GM03348 (cell line): ENCODE measurements at regions not wholly inside any gene's neighbourhood (a gene's known extent, or its start where the extent isn't known, plus 50 kb on each side); places are given as distances from the start of the nearest gene placed in this dataset.

Experiments
- DNase-seq: peaks from one replicate; pipeline ENCODE4 v3.0.0; 2012; ENCODE audit warnings: low spot score

DNA sequence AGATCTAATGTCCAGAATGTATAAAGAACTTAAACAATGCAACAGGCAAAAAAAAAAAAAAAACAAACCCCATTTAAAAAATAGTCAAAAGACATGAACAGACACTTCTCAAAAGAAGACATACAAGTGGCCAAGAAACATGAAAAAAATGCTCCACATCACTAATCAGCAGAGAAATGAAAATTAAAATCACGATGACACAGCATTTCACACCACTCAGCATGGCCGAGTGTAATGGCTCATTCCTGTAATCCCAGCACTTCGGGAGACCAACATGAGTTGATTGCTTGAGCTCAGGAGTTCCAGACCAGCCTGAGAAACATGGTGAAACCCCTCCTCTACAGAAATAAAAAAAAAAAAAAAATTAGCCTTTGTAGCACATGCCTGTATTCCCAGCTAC, 701.4 kb upstream of the NRSN1 start:
- no peak for DNase-seq

DNA sequence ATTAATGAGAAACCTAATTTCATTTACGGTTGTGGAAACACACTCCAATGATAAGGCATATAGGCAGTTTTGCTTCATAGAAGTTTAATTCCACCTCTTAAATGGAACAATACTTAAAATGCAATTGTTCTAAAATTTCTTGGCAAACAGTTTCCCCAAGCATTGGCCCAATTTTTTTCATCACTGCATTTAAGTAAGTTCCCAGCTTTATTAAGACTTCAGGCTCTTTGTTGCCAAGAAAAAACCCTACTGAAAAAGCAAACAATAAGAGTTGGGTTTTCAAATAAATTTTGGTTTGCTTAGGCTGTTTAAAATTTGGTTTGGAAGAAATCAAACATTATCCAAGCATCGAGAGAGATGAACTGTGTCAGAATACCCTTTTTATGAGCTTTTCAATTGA, 690.9 kb upstream of the NRSN1 start:
- no peak for DNase-seq

DNA sequence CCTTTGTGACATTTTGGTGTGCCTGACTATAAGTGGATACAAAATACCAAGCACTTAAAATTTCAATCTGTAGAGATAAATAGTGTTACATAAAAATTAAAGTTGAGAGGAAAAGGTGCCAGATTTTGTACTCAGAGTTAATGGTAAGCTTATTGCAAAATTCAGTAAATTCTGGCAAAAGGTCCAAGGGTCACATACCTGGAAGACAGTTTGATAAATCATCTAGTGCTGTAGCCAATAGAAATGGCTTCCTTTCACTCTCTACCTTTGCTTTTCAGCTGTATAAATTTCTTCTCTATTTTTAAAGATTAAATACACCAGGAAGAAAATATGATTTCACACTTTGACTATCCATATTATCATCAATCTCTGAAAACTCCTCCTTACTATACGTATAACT, 690.2 kb upstream of the NRSN1 start:
- DNase-seq = no peak

DNA sequence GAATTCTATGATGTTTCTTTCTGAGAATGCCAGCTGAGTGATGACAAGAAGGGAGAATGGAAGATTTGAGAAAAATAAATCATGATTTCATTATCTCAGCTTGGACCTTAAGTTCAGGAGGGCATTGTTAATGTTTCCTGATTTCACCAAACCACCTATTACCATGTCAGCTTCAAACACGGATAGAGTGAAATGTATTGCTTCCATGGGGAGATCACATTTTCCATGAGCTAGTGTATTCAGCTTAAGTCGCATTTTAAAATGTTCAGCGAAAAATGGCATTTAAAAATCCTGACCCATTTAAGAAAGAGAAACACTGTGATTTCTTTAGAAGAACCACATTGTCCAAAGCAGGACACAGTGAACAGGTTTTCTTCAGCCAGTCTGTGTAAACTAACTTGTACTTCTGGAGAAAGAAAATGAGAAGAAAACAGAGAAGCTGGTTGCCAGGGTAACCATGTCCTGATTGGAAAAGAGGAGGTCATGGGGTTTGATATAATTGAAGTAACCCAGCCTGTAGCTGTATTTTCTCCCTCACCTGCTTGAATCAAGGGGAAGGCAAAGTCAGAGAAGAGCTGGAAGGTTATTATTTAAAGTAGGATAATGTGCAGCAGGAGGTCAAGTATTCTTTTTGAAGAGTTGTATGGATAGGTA, 684.1 kb upstream of the NRSN1 start:
- DNase-seq = no peak

DNA sequence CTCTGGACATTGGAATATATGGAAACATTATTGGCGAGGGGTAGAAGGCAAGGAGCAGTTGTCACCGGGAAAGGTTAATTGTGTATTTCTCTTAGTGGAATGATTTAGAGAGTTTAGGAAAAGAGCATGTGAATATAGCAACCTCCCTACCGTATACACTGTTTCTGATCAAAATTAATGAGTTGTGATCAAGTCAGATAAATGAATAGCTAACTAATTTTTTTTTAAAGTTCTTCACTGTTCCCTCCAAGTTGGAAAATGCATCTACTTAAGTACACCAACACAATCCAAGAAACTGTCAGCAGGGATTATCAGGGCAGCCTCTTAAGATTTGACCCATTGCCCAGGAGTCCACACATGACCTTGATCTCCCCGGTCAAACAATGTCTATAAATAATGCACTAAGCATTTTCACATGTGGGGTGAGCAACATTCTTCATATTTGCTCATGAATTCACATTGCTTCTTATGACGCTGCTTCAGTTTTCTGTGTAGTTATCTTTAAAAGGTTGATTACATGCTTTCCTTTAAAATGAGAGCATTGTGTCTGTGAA, 680.8 kb upstream of the NRSN1 start:
- no peak for DNase-seq

DNA sequence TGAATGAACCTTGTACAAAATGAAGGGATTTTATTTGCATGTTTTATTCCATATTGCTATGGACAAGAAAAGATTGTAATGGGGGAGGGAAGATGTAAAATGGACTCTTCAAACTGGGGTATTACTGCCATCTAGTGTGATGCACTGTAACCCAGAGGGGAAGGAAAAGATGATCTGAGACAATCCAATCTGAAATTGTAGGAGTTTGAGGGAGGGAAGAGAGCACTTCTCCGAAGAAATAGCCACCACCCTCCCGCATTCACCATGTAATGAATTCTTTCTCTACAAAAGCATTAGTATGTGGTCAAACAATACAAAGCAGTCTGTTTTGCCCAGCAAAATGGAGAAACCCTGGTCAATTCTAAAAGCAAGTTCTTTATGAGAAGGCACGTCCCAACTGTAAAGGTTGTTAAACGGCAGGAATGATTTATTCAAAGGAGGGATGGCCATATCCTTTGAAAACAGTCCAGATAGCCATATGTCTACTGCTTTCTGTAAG, 679.5 kb upstream of the NRSN1 start:
- DNase-seq = peak; percentile 64

DNA sequence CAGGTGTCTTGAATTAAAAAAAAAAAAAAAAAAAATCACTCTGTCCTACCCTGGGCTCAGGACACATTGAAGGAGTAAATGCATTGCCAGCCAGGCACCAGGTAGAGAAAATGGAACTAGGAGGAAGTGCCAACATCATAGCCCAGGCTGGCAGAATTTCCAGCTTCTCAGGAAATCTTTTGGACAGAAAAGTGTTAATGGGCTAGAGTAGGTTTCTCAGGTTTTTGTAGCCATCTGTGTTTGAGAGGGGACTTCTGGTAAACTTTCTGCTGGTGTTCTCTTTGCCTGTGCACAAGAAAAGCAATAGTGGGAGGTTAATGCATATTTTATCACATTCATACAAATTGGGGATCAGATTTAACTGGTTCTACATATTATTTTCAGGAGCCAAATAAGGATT, 678.3 kb upstream of the NRSN1 start:
- DNase-seq = no peak

DNA sequence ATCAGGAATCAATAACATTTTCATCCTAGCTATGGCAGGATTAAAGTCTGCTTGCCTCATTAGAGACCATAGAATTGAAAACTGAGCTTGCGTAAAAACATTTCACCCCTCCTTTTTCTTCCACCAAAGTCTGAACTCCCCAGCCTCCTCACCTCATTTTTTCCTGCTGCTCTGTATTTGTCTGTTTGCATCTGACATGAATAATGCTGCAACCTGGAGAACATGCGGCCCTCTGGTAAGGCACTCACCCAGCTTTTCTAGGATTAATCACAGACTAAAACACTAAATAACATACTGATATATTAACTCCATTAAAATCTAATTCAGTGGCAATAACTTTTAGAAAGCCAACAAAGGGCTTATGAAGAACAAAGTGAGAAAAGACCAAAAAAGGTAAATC, 677.7 kb upstream of the NRSN1 start:
- no peak for DNase-seq

DNA sequence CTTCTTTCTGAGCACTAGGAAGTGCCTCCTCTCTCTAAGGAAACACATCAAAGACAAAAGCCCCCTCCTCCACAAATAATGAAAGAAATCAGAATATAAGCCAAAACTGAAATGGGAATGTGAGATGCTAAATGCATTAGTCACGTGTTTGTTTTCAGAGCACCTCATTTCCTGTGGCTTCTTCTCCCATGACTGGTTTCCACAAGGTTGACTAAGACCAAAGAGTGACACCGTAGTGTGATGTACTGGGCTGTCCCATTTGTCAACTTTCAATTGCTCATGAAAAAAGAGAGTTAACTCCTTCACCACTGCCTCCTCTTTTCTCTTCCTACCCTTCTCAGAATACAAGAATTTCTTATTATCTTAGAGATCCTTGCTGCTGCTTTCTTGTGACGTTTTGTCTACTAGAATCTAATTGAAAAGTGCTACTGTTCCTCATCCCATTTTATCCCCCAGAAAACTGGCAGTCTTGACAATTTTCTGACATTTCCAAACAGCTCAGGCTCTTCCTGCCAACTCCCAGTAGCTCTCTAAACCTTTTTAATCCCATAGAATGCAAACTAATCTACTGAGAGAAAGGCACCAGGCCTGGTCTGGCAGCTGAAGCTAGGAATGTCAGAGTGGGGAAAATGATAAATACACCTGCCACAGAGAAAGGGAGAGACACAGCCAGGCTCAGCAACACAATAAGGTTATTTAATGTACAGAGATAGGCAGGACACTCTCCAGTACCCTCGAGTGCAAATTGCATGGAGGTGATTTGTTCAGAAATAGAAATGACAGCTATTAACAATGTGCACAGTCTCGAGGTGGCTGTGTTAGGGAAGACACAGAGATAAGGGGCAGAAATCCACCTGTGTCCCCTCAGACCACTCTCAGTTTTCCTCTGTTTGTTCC, 671.7 kb upstream of the NRSN1 start:
- DNase-seq = no peak

DNA sequence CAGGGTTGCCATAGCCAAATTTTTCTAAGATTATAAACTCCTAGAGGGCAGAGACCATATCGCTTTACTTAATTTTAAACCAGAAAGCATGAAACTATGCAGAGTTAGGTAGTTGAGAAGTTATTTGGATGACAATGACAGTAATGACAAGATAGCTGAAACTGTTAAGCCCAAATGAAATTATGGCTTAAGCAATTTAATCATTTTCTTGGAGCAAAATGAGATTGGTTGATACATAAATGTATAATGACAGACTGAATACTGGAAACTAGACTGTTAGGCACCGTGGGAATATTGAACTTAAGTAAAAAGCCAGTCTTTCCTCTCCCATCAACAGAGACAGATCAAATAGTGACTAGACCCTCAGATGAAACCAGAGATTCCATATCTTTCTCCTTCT, 670.3 kb upstream of the NRSN1 start:
- DNase-seq = no peak

DNA sequence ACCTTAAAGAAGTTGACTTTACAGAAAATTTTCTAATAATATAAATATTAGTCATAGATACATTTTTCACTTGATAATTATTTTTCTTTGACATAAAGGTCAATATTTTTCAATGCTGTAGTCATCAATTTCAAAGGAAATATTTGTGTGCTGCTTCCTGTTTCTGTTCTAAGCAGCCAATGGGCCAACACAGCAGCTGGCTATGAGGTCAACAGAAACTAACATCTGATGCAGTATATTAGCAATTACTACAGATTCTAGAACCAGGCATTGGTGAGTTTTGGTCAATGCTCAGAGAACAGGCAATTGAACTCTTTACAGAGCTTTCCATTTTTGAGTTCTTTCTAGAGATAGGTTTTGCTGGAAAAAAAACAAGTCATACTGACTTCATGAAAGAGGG, 669.6 kb upstream of the NRSN1 start:
- DNase-seq = no peak

DNA sequence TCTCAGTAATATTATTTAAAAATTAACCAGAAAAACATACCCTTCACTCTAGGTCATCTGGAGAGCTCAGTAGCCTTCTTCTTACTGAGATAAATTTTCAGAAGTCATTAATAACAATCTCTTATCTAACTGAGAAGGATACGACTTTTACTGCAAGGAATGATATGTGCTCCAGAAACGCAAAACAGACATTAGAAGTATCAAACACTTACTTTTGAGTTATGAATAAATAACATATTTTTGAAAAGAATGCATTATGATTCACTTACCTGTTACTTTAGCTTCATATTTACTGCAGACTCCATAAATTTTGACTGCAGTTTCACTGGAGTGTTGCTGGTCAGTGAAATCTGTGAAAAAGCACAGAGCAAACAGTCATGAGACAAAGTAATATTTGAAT, 668.7 kb upstream of the NRSN1 start:
- DNase-seq = no peak

DNA sequence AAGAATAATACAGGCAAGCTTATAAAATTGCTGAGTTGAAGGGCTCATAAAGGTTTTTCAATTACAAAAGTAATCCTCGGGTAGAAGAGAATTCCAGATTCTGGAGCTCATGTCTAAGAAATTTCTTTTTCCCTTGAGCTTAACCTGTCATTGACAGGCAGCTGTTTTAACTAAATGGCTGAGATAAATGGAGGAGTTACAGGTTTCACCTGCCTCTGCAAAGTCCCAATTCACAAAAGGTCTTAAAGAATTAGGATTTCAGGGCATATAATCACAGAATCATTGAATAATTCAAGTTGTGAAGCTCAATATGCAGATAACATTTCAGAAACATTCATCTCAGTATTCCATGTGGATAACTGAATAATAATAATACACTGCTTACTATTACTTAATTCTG, 660.1 kb upstream of the NRSN1 start:
- DNase-seq = no peak

DNA sequence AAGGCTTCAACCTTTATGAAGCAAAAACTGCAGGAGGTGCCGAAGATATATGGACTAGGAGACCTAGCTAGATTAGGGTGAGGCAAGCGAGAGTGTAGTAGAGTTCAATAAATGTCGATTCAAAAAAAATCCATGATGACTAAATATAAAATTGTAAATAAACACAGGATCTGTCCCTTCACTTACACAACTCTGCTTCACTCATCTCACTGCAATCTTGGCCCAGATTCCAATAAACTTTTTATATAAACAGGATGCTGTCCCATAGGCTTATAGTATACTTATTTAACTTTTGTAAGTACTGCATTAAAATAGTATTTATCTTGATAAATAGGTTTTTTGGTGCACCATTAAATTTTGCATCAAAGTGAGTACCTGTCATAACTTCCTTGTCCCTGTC, 648.4 kb upstream of the NRSN1 start:
- DNase-seq = no peak

DNA sequence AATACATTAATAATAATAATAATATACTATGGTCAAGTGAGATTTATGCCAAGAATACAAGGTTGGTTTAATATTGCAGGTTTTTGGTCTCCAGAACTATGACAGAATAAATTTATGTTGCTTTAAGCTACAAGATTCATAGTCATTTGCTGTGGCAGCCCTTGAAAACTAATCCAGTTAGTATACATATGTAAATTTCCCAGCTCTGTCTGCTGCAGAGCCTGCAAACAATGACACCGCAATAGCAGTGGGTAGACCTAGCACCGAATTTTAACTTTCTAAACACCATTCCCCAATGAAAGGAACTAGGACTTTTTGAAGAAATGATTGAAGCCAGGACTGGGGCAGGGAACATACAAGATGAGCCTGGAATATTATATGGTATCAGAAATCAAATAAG, 647.7 kb upstream of the NRSN1 start:
- no peak for DNase-seq

DNA sequence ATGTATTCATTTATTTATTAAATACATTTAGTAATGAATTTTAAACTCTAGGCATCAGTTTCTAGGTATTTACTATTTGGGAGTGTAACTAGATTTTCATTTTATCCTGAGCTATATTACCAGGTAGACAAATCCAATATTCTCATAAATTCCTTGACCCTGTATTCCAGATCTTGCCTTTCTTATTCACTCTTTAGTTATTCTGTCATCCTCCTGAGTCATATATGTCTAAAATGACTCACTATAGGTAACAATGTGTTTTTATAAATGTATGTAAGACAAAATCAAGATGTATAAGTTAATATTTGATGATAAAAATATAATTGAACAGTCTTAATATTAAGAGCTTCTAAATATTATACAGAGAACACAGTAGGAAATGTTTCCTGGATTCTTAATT, 642.1 kb upstream of the NRSN1 start:
- no peak for DNase-seq

DNA sequence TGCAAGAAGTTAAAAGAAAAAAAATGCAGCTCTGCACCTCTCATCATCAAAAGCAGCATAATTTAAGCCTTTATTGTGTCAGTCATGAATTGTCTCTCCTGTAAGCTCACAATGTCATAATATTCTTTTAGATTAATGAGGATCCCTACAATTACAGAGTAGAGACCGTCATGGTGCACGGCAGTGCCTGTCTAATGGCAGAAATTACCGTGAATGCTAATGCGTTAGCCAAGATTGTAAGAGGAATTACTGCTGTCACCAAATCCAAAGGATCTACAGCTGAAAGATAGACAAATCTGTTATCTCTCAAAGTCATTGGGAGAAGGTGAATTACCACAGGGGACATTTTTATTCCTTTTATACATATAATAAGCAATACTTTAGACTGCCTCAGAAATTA, 631.6 kb upstream of the NRSN1 start:
- no peak for DNase-seq

DNA sequence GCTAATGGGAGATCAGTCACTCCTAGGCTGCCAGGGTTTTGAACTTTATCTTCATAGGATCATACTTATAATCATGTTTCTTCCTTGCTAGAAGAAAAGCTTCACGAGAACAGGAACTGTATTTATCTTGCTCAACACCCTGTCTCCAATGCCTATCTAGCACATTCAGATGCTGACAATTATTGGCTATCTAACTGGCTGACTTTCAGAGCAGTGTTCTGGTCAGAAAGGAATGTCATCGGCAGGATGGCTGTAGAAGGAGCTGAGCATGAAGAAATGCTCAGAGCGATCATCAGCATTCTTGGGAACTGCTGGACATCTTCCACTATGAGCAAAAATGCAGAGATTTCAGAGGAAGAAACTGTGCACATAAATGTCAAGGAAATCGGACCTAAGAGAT, 628.0 kb upstream of the NRSN1 start:
- no peak for DNase-seq

DNA sequence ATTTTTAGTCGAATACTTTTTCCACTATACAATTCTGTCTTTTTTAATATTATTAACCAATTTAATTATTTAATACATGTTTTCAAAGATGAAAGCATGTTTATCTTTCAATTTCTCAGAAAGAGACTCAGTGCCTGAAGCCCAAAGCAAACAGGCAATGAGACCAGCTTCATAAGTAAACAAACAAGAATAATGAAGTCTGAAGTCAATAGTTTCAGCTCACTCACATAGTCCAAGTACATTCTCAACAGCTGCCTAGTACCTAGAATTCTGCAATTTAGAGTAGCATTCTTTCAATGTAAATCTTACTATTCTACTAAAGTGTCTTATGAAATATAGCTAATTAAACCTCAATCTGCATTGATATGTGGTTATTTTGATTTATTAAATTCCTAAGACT, 626.5 kb upstream of the NRSN1 start:
- DNase-seq = no peak

DNA sequence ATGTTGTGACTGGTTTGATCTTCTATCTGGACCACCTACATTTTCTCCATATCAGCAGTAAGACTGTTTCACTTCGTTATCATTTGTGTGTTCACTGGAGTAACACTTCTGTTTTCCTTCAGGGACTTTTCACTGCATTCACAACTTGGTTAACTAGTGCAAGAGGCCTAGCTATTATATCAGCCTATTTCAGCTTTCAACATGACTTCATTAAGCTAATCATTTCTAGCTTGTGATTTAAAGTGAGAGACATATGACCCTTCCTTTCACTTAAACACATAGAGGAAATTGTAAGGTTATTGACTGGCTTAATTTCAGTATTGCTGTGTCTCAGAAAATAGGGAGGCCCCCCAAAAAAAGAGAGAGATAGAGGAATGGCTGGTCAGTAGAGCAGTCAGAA, 622.8 kb upstream of the NRSN1 start:
- DNase-seq = no peak

DNA sequence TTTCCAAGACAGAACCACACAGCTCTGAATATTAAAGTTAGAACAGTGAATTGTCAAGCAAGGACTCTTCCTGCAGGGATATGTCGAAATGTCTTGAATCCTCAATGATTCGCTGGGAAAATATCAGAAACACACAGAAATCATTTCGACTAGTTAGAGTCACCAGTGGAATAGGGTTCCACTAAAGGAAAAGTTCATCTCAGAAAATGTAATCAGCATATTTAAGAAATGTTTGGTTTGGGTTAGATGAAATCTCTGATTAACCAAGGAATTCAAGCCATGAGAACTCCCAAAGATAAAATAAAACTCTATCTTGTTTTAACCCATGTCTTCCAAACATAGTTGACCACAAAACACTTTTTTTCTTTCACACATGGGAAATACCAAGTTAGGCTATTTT, 621.0 kb upstream of the NRSN1 start:
- DNase-seq = no peak

DNA sequence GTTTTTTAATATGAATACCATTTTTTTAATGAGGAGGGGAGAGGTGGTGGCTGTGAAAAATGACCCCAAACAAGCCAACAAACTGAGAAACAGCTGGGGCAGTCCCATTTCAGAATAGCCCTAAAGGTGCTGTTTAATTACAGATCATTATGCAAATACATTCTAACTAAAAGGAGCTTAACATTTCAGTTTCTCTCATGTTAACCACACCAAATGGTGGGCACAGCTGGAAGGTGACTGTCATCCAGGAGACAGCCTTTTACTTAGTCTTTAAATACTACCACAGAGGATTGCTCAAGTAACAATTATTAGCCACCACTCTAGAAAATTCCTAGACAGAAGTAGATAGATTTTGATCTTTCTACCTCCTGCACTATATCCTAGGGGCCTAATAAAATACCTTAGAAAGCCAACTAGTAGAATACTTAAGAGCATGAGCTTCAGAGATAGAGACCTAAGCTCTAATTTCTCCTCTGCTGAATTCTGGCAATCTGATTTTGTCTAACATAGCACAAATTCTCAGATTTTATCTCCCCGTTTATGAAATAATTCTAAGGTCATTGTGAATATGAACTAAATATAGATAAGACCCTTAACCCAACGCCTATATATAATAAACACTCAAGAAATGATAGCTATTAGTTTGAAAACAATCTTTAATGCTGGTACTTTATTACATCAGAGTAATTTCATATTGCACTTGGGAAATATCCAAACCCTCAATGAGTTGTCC, 615.1 kb upstream of the NRSN1 start:
- no peak for DNase-seq

DNA sequence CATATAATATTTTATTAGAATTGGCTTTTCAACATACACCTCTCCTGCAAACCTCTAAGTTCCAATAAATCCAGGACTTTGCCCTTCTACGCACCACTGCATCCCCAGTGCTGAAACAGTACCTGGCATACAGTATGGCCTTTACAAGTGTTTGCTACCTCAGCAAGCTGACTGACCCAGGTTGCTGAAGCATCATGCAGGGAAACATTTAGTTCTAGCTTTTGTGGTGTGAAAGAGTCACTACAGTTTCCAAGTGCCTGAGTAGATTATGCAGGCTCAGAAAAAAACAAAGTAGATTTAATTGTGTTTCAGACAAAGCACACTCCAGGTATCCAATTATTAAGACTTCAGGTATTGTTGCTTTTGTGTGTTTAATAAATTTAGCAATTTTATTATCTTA, 614.2 kb upstream of the NRSN1 start:
- no peak for DNase-seq
